ENCODE measurements at regions not wholly inside any gene's neighbourhood (a gene's known extent, or its start where the extent isn't known, plus 50 kb on each side); places are given as distances from the start of the nearest gene placed in this dataset.

DNA sequence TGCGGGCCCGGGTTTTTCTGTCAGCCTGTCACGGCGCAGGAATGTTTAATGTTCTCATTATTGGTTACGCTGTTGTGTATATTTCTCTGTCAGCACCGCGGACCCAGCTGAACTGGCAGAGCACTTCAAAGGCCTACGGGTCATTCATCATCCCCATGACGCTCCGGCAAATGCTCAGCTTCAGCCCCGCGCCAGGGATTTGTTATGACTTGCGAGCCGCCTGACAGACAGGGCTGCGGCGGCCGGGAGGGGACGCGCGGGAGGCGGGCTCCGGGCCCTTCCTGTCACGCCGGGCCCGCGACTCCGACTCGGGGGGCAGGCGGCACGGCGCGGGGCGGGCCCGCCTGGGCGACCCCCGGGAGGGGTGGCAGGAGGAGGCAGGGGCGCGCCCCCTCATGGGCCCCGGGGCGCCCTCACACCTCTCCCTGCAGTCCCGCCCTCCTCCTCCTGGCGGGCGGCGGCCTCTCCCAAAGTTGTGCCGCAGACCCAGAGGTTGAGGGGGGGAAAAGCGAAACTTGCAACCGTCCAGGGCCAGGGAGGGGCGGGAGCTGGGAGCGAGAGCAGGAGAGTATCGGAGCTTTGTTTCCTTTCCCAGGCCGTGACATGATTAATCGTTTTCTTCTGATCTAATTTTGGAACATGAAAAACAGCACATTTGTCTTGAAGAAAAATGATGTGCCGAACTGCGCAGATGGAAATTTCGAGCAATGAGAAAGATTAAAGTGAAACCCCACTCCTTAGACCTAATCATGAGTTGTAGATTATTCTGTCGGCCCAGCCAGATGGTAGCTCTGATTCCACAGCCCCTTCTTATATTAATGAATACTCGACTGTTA lies 59.3 kb upstream of the COMTD1 start (continued):
- TF ChIP-seq ZNF350 (CRISPR knock-in tag; IDR thresholded peaks at IDR 0.05; ENCODE audit: borderline replicate concordance, low read depth): no peak
- no peak for TF ChIP-seq RCOR2 (CRISPR knock-in tag; IDR thresholded peaks at IDR 0.05)
- peak; percentile 61; the same call in 1 of the 2 replicates for TF ChIP-seq ZNF263 (CRISPR knock-in tag; IDR thresholded peaks at IDR 0.05)
- TF ChIP-seq SP5 (CRISPR knock-in tag; IDR thresholded peaks at IDR 0.05; ENCODE audit: borderline replicate concordance, low read depth): peak; percentile 23; the same call in 1 of the 2 replicates
- TF ChIP-seq, protein P1, sequence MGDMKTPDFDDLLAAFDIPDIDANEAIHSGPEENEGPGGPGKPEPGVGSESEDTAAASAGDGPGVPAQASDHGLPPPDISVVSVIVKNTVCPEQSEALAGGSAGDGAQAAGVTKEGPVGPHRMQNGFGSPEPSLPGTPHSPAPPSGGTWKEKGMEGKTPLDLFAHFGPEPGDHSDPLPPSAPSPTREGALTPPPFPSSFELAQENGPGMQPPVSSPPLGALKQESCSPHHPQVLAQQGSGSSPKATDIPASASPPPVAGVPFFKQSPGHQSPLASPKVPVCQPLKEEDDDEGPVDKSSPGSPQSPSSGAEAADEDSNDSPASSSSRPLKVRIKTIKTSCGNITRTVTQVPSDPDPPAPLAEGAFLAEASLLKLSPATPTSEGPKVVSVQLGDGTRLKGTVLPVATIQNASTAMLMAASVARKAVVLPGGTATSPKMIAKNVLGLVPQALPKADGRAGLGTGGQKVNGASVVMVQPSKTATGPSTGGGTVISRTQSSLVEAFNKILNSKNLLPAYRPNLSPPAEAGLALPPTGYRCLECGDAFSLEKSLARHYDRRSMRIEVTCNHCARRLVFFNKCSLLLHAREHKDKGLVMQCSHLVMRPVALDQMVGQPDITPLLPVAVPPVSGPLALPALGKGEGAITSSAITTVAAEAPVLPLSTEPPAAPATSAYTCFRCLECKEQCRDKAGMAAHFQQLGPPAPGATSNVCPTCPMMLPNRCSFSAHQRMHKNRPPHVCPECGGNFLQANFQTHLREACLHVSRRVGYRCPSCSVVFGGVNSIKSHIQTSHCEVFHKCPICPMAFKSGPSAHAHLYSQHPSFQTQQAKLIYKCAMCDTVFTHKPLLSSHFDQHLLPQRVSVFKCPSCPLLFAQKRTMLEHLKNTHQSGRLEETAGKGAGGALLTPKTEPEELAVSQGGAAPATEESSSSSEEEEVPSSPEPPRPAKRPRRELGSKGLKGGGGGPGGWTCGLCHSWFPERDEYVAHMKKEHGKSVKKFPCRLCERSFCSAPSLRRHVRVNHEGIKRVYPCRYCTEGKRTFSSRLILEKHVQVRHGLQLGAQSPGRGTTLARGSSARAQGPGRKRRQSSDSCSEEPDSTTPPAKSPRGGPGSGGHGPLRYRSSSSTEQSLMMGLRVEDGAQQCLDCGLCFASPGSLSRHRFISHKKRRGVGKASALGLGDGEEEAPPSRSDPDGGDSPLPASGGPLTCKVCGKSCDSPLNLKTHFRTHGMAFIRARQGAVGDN (CRISPR knock-in tag; IDR thresholded peaks at IDR 0.05): peak; percentile 68

DNA sequence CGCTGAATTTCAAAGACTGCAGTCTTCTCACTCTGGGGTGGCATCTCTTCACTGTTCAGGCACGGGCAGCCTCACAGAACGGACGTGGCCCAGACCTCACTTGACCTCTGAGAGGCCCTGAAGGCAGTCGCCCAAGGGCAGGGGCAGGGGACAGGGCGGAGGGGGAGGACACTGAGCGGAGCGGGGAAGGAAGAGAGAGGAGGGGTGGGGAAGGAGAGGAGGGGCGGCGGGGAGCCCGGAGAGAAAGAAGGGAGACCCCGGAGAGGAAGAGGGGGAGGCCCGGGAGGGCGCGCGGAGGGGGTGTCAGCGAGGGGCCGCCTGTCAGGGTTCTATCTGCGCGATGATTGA lies 58.7 kb upstream of the COMTD1 start:
- ChIA-PET CTCF (ENCODE audit: low intra/inter-chr PET ratio, low total read pairs) (no interaction called here), POLR2A (interaction anchor here (1.5 kb wide), 1 partner anchor 33 kb away, joined by 4 read pairs; no protein-coding TSS in a partner anchor)
- Histone ChIP-seq H3K9ac (ENCODE audit: insufficient read depth, low read depth, low read length) (no peak overlapping the region), H4K20me1 (ENCODE audit: insufficient read depth, low read length) (no peaks in the 10 kb centered on the region), H3K27ac (ENCODE audit: extremely low read length, insufficient read depth, low read length) (no peak overlapping the region), H3K4me2 (ENCODE audit: low read depth, low read length) (peak overlapping the region; percentile 82), H3K36me3 (replicated peaks in 1 of 2; ENCODE audit: control insufficient read depth in 1 of 2, insufficient read depth in 2 of 2, low read length in 2 of 2) (no peaks in the 10 kb centered on the region), H2AFZ (ENCODE audit: low read length) (no peak overlapping the region), H3K9me3 (ENCODE audit: low read length) (no peaks in the 10 kb centered on the region), H3K79me2 (ENCODE audit: insufficient read depth, low read length) (no peaks in the 10 kb centered on the region), H3K4me1 (ENCODE audit: insufficient read depth, low read length) (peaks cover 27% of the 10 kb centered on the region), H3K27me3 (ENCODE audit: control insufficient read depth in 1 of 2, insufficient read depth in 2 of 2, low read length in 2 of 2) (peaks cover 2 to 38% of the 10 kb centered on the region in 2 experiments; a peak in 4 of 5 replicates), H3K4me3 (replicated peaks in 1 of 3; ENCODE audit: insufficient read depth in 1 of 3, low read depth in 2 of 3, low read length in 3 of 3) (peak overlapping the region; percentile 53 to 78 (median 55))
- in situ Hi-C loops (cut with HindIII; ENCODE audit: extremely low pct_ligation_motif_present, low pct_unique_long_range_greater_than_20kb): loop anchor here (25.0 kb wide), 1 partner anchor 1018 kb away; no protein-coding TSS in a partner anchor
- DNase-seq (ENCODE audit: low spot score) (no peak), ATAC-seq (peak; percentile 68), FAIRE-seq (no peak)
- intact Hi-C loops (cut with micrococcal nuclease; ENCODE audit: unreplicated experiment): no loop called here
- 1% methylated on average over 18 of the region's 20 CpGs for WGBS (ENCODE audit: low lambda C conversion rate)
- BruUV-seq (replicated peaks): no TSS peak
- peak; percentile 61; the same call in 1 of the 2 replicates for TF ChIP-seq RXRA (CRISPR knock-in tag; IDR thresholded peaks at IDR 0.05)
- TF ChIP-seq, protein P2, sequence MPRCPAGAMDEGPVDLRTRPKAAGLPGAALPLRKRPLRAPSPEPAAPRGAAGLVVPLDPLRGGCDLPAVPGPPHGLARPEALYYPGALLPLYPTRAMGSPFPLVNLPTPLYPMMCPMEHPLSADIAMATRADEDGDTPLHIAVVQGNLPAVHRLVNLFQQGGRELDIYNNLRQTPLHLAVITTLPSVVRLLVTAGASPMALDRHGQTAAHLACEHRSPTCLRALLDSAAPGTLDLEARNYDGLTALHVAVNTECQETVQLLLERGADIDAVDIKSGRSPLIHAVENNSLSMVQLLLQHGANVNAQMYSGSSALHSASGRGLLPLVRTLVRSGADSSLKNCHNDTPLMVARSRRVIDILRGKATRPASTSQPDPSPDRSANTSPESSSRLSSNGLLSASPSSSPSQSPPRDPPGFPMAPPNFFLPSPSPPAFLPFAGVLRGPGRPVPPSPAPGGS (CRISPR knock-in tag; IDR thresholded peaks at IDR 0.05): no peak
- no peak for TF ChIP-seq ZKSCAN1 (IDR thresholded peaks at IDR 0.05; ENCODE audit: low read length)
- TF ChIP-seq ARHGAP35 (CRISPR knock-in tag; IDR thresholded peaks at IDR 0.05; ENCODE audit: borderline replicate concordance): no peak
- TF ChIP-seq RARA (CRISPR knock-in tag; IDR thresholded peaks at IDR 0.05): peak; percentile 41
- TF ChIP-seq RXRB (CRISPR knock-in tag; IDR thresholded peaks at IDR 0.05; ENCODE audit: borderline replicate concordance): 0 out of 2 replicates have a peak, but pooled peaks have one; percentile 26
- TF ChIP-seq, protein P3, sequence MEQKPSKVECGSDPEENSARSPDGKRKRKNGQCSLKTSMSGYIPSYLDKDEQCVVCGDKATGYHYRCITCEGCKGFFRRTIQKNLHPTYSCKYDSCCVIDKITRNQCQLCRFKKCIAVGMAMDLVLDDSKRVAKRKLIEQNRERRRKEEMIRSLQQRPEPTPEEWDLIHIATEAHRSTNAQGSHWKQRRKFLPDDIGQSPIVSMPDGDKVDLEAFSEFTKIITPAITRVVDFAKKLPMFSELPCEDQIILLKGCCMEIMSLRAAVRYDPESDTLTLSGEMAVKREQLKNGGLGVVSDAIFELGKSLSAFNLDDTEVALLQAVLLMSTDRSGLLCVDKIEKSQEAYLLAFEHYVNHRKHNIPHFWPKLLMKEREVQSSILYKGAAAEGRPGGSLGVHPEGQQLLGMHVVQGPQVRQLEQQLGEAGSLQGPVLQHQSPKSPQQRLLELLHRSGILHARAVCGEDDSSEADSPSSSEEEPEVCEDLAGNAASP (CRISPR knock-in tag; IDR thresholded peaks at IDR 0.05; ENCODE audit: borderline replicate concordance): peak; percentile 86; the same call in 1 of the 2 replicates
- TF ChIP-seq ZNF589 (CRISPR knock-in tag; conservative IDR thresholded peaks at IDR 0.05): no peak
- TF ChIP-seq, protein P4, sequence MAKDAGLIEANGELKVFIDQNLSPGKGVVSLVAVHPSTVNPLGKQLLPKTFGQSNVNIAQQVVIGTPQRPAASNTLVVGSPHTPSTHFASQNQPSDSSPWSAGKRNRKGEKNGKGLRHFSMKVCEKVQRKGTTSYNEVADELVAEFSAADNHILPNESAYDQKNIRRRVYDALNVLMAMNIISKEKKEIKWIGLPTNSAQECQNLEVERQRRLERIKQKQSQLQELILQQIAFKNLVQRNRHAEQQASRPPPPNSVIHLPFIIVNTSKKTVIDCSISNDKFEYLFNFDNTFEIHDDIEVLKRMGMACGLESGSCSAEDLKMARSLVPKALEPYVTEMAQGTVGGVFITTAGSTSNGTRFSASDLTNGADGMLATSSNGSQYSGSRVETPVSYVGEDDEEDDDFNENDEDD (CRISPR knock-in tag; IDR thresholded peaks at IDR 0.05; ENCODE audit: borderline replicate concordance): no peak

All from HepG2 (cell line).